ENCODE measurements at regions not wholly inside any gene's neighbourhood (a gene's known extent, or its start where the extent isn't known, plus 50 kb on each side); places are given as distances from the start of the nearest gene placed in this dataset.

DNA sequence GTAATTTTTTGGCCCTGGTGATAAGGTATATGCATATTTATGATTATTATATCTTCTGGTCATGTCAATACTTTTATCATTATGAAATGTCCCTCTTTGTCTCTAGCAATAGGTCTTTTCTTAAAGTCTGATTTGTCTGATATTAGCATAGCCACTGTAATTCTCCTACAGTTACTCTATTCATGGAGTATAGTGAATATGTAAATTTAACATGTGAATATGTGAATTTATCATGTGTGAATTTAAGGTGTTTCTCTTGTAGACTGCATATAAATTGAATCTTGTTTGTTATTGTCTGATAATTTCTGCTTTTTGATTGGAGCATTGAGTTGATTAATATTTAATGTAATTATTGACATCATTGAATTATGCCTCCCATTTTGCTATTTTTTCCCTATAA is 259.4 kb downstream of the HRH4 start:
- TF ChIP-seq, protein P1, sequence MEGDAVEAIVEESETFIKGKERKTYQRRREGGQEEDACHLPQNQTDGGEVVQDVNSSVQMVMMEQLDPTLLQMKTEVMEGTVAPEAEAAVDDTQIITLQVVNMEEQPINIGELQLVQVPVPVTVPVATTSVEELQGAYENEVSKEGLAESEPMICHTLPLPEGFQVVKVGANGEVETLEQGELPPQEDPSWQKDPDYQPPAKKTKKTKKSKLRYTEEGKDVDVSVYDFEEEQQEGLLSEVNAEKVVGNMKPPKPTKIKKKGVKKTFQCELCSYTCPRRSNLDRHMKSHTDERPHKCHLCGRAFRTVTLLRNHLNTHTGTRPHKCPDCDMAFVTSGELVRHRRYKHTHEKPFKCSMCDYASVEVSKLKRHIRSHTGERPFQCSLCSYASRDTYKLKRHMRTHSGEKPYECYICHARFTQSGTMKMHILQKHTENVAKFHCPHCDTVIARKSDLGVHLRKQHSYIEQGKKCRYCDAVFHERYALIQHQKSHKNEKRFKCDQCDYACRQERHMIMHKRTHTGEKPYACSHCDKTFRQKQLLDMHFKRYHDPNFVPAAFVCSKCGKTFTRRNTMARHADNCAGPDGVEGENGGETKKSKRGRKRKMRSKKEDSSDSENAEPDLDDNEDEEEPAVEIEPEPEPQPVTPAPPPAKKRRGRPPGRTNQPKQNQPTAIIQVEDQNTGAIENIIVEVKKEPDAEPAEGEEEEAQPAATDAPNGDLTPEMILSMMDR (IDR thresholded peaks at IDR 0.05; ENCODE audit: insufficient read depth, low read length, poor library complexity, severe bottlenecking): no peak
- no peak for TF ChIP-seq EZH2phosphoT487 (conservative IDR thresholded peaks at IDR 0.05; ENCODE audit: low read length)
